Esophagus (tissue), 2 donors: ENCODE measurements at regions not wholly inside any gene's neighbourhood (a gene's known extent, or its start where the extent isn't known, plus 50 kb on each side); places are given as distances from the start of the nearest gene placed in this dataset.

Source experiments
- H3K27ac ChIP-seq, 2 donors: one replicate each; pipeline ENCODE4 v1.5.1; 2013; ENCODE audit warnings: low read depth in 2 of 2, mild to moderate bottlenecking in 2 of 2, inconsistent platforms in 1 of 2, low read length in 1 of 2, moderate library complexity in 1 of 2
- H3K27me3 ChIP-seq, 2 donors: one replicate each; pipeline ENCODE4 v1.6.1; 2013; ENCODE audit warnings: low read length in 2 of 2, control low read depth in 1 of 2, mild to moderate bottlenecking in 1 of 2; ENCODE audit not compliant: insufficient read depth in 2 of 2, control insufficient read depth in 1 of 2
- H3K36me3 ChIP-seq, 2 donors: one replicate each; pipeline ENCODE4 v1.6.1; 2013; ENCODE audit warnings: low read length in 1 of 2; ENCODE audit not compliant: control insufficient read depth in 2 of 2, insufficient read depth in 2 of 2
- H3K4me1 ChIP-seq, 2 donors: one replicate each; pipeline ENCODE4 v1.6.1; 2013; ENCODE audit warnings: low read length in 1 of 2; ENCODE audit not compliant: control insufficient read depth in 2 of 2, insufficient read depth in 2 of 2
- H3K4me3 ChIP-seq, 2 donors: one replicate each; pipeline ENCODE4 v1.5.1; 2013; ENCODE audit warnings: low read length in 2 of 2, mild to moderate bottlenecking in 2 of 2, low read depth in 1 of 2, moderate library complexity in 1 of 2
- H3K9me3 ChIP-seq, 2 donors: one replicate each; pipeline ENCODE4 v1.6.1; 2013; ENCODE audit warnings: mild to moderate bottlenecking in 2 of 2, low read depth in 1 of 2, low read length in 1 of 2, moderate library complexity in 1 of 2; ENCODE audit not compliant: control insufficient read depth in 2 of 2, insufficient read depth in 1 of 2
- WGBS, 2 donors: extraction: QIAGEN DNeasy Blood & Tissue Kit; methylation state at CpG; one replicate each; pipeline ENCODE4 v1.1.7; 2013; 5-methylcytosine and 5-hydroxymethylcytosine counted together
- donor health status: healthy with polysubstance abuse.
- donor health status: Bipolar disorder and iron deficiency.

- H3K27me3 ChIP-seq = no peaks in the 10 kb centered on the region
- H3K4me3 ChIP-seq = no peak overlapping the region
- H3K4me1 ChIP-seq = peaks cover 4 to 26% of the 10 kb centered on the region in 2 donors
- H3K36me3 ChIP-seq = no peaks in the 10 kb centered on the region
- H3K9me3 ChIP-seq = no peaks in the 10 kb centered on the region
- H3K27ac ChIP-seq = no peak overlapping the region
- WGBS, 2 donors = 77 to 84% methylated on average over 8 of the region's 8 CpGs
Measured at GRCh38 chr20:50279988-50280850, 89.6 kb downstream of the CEBPB start.

- Histone ChIP-seq H3K36me3 (no peaks in the 10 kb centered on the region), H3K27me3 (no peaks in the 10 kb centered on the region), H3K4me3 (no peak overlapping the region), H3K27ac (no peak overlapping the region), H3K9me3 (no peaks in the 10 kb centered on the region), H3K4me1 (peaks cover 4 to 26% of the 10 kb centered on the region in 2 donors)
- 86 to 88% methylated on average over 9 of the region's 9 CpGs for WGBS, 2 donors
Measured at GRCh38 chr20:50280851-50281655, 90.4 kb downstream of the CEBPB start.

- Histone ChIP-seq H3K9me3 (no peaks in the 10 kb centered on the region), H3K36me3 (no peaks in the 10 kb centered on the region), H3K27ac (no peak overlapping the region), H3K4me1 (peaks cover 4 to 26% of the 10 kb centered on the region in 2 donors), H3K4me3 (no peak overlapping the region), H3K27me3 (no peaks in the 10 kb centered on the region)
- 82 to 83% methylated on average over 22 of the region's 22 CpGs for WGBS, 2 donors
Measured at GRCh38 chr20:50281831-50282591, 91.4 kb downstream of the CEBPB start.

- Histone ChIP-seq H3K4me3 (no peak overlapping the region), H3K27ac (peak overlapping the region in 1 of 2 donors; percentile 51), H3K36me3 (no peaks in the 10 kb centered on the region), H3K4me1 (peaks cover 4 to 26% of the 10 kb centered on the region in 2 donors), H3K27me3 (no peaks in the 10 kb centered on the region), H3K9me3 (no peaks in the 10 kb centered on the region)
- 75% methylated on average over 17 of the region's 17 CpGs for WGBS, 2 donors
Measured at GRCh38 chr20:50282592-50283241, 92.1 kb downstream of the CEBPB start.

- Histone ChIP-seq H3K4me3 (no peak overlapping the region), H3K9me3 (no peaks in the 10 kb centered on the region), H3K27me3 (no peaks in the 10 kb centered on the region), H3K27ac (peak overlapping the region; percentile 34 to 51), H3K36me3 (no peaks in the 10 kb centered on the region), H3K4me1 (peaks cover 4 to 26% of the 10 kb centered on the region in 2 donors)
- 77 to 79% methylated on average over 7 of the region's 7 CpGs for WGBS, 2 donors
Measured at GRCh38 chr20:50283370-50283769, 92.7 kb downstream of the CEBPB start.

- H3K4me3 ChIP-seq = no peak overlapping the region
- WGBS, 2 donors = 58 to 61% methylated on average over 24 of the region's 24 CpGs
- peaks cover 4 to 21% of the 10 kb centered on the region in 2 donors for H3K4me1 ChIP-seq
- no peaks in the 10 kb centered on the region for H3K27me3 ChIP-seq
- no peaks in the 10 kb centered on the region for H3K36me3 ChIP-seq
- H3K27ac ChIP-seq = peak overlapping the region; percentile 78 to 92
- no peaks in the 10 kb centered on the region for H3K9me3 ChIP-seq
Measured at GRCh38 chr20:50283922-50284810, 93.5 kb downstream of the CEBPB start.

- no peak overlapping the region for H3K4me3 ChIP-seq
- peak overlapping the region; percentile 78 to 92 for H3K27ac ChIP-seq
- H3K4me1 ChIP-seq = peaks cover 4 to 21% of the 10 kb centered on the region in 2 donors
- H3K9me3 ChIP-seq = no peaks in the 10 kb centered on the region
- H3K27me3 ChIP-seq = no peaks in the 10 kb centered on the region
- no peaks in the 10 kb centered on the region for H3K36me3 ChIP-seq
- WGBS, 2 donors = 72 to 73% methylated on average over 10 of the region's 10 CpGs
Measured at GRCh38 chr20:50284811-50285375, 94.3 kb downstream of the CEBPB start.

GRCh38 chr20:50285376-50286173 is 94.9 kb downstream of the CEBPB start:
- Histone ChIP-seq H3K27me3 (no peaks in the 10 kb centered on the region), H3K9me3 (no peaks in the 10 kb centered on the region), H3K36me3 (no peaks in the 10 kb centered on the region), H3K4me1 (peaks cover 4 to 21% of the 10 kb centered on the region in 2 donors), H3K4me3 (no peak overlapping the region), H3K27ac (peak overlapping the region; percentile 78 to 92)
- WGBS, 2 donors = 70% methylated on average over 21 of the region's 21 CpGs
